ENCODE measurements at regions not wholly inside any gene's neighbourhood (a gene's known extent, or its start where the extent isn't known, plus 50 kb on each side); places are given as distances from the start of the nearest gene placed in this dataset.

GRCh38 chr18:51580580-51580979 lies 383.1 kb upstream of the MEX3C start:
- Histone ChIP-seq H3K4me3 (no peak overlapping the region), H3K36me3 (replicated peaks) (no peaks in the 10 kb centered on the region), H3K4me1 (no peaks in the 10 kb centered on the region), H3K9me3 (no peaks in the 10 kb centered on the region), H3K27me3 (ENCODE audit: low read depth) (no peaks in the 10 kb centered on the region)
- in situ Hi-C loops (cut with MboI; ENCODE audit: low sequenced_read_pairs): no loop called here
- no peak for DNase-seq (ENCODE audit: low spot score in 2 of 2)

- Histone ChIP-seq H3K4me3 (no peak overlapping the region), H3K36me3 (replicated peaks) (no peaks in the 10 kb centered on the region), H3K4me1 (no peaks in the 10 kb centered on the region), H3K27me3 (ENCODE audit: low read depth) (no peaks in the 10 kb centered on the region), H3K9me3 (no peaks in the 10 kb centered on the region)
- in situ Hi-C loops (cut with MboI; ENCODE audit: low sequenced_read_pairs): no loop called here
- DNase-seq (ENCODE audit: low spot score in 2 of 2): no peak
Observed at GRCh38 chr18:51582551-51582950, 385.1 kb upstream of the MEX3C start.

GRCh38 chr18:51588616-51589015 lies 391.1 kb upstream of the MEX3C start:
- Histone ChIP-seq H3K36me3 (replicated peaks) (no peaks in the 10 kb centered on the region), H3K4me3 (no peak overlapping the region), H3K9me3 (no peaks in the 10 kb centered on the region), H3K4me1 (no peaks in the 10 kb centered on the region), H3K27me3 (ENCODE audit: low read depth) (no peaks in the 10 kb centered on the region)
- DNase-seq (ENCODE audit: low spot score in 2 of 2): no peak
- in situ Hi-C loops (cut with MboI; ENCODE audit: low sequenced_read_pairs): no loop called here

- DNase-seq (ENCODE audit: low spot score in 2 of 2): no peak
- Histone ChIP-seq H3K4me1 (no peaks in the 10 kb centered on the region), H3K27me3 (ENCODE audit: low read depth) (no peaks in the 10 kb centered on the region), H3K4me3 (no peak overlapping the region), H3K9me3 (no peaks in the 10 kb centered on the region), H3K36me3 (replicated peaks) (no peaks in the 10 kb centered on the region)
- in situ Hi-C loops (cut with MboI; ENCODE audit: low sequenced_read_pairs): no loop called here
Observed at GRCh38 chr18:51593931-51594330, 396.4 kb upstream of the MEX3C start.

- H3K4me3 ChIP-seq: no peak overlapping the region
- no peak for DNase-seq (ENCODE audit: low spot score in 2 of 2)
- in situ Hi-C loops (cut with MboI; ENCODE audit: low sequenced_read_pairs): no loop called here
Observed at GRCh38 chr18:51603111-51603510, 405.6 kb upstream of the MEX3C start.

GRCh38 chr18:51603551-51603950 lies 406.1 kb upstream of the MEX3C start:
- H3K4me3 ChIP-seq: no peak overlapping the region
- no peak for DNase-seq (ENCODE audit: low spot score in 2 of 2)
- no peaks in the 10 kb centered on the region for H3K9me3 ChIP-seq
- in situ Hi-C loops (cut with MboI; ENCODE audit: low sequenced_read_pairs): no loop called here
- no peaks in the 10 kb centered on the region for H3K27me3 ChIP-seq (ENCODE audit: low read depth)
- H3K36me3 ChIP-seq (replicated peaks): no peaks in the 10 kb centered on the region
- no peaks in the 10 kb centered on the region for H3K4me1 ChIP-seq

More at GRCh38 chr18:51603111-51603510, 405.6 kb upstream of the MEX3C start:
- Histone ChIP-seq H3K4me1 (no peaks in the 10 kb centered on the region), H3K36me3 (replicated peaks) (no peaks in the 10 kb centered on the region), H3K9me3 (no peaks in the 10 kb centered on the region), H3K27me3 (ENCODE audit: low read depth) (no peaks in the 10 kb centered on the region)

GRCh38 chr18:51610481-51610880 lies 413.0 kb upstream of the MEX3C start:
- DNase-seq (ENCODE audit: low spot score in 2 of 2): no peak

GRCh38 chr18:51611326-51611725 lies 413.8 kb upstream of the MEX3C start:
- Histone ChIP-seq H3K36me3 (replicated peaks) (no peaks in the 10 kb centered on the region), H3K27me3 (ENCODE audit: low read depth) (no peaks in the 10 kb centered on the region), H3K4me3 (no peak overlapping the region), H3K9me3 (no peaks in the 10 kb centered on the region), H3K4me1 (no peaks in the 10 kb centered on the region)
- in situ Hi-C loops (cut with MboI; ENCODE audit: low sequenced_read_pairs): no loop called here
- DNase-seq (ENCODE audit: low spot score in 2 of 2): no peak

More at GRCh38 chr18:51610481-51610880, 413.0 kb upstream of the MEX3C start:
- in situ Hi-C loops (cut with MboI; ENCODE audit: low sequenced_read_pairs): no loop called here
- H3K36me3 ChIP-seq (replicated peaks): no peaks in the 10 kb centered on the region
- H3K4me3 ChIP-seq: no peak overlapping the region
- H3K4me1 ChIP-seq: no peaks in the 10 kb centered on the region
- no peaks in the 10 kb centered on the region for H3K27me3 ChIP-seq (ENCODE audit: low read depth)
- no peaks in the 10 kb centered on the region for H3K9me3 ChIP-seq

- Histone ChIP-seq H3K36me3 (replicated peaks) (no peaks in the 10 kb centered on the region), H3K4me1 (no peaks in the 10 kb centered on the region), H3K27me3 (ENCODE audit: low read depth) (no peaks in the 10 kb centered on the region), H3K9me3 (no peaks in the 10 kb centered on the region), H3K4me3 (no peak overlapping the region)
- in situ Hi-C loops (cut with MboI; ENCODE audit: low sequenced_read_pairs): no loop called here
- no peak for DNase-seq (ENCODE audit: low spot score in 2 of 2)
Observed at GRCh38 chr18:51614033-51614432, 416.6 kb upstream of the MEX3C start.

GRCh38 chr18:51614967-51615571 lies 417.6 kb upstream of the MEX3C start:
- no peak for DNase-seq (ENCODE audit: low spot score in 2 of 2)
- no peaks in the 10 kb centered on the region for H3K9me3 ChIP-seq
- H3K36me3 ChIP-seq (replicated peaks): no peaks in the 10 kb centered on the region
- no peaks in the 10 kb centered on the region for H3K27me3 ChIP-seq (ENCODE audit: low read depth)
- in situ Hi-C loops (cut with MboI; ENCODE audit: low sequenced_read_pairs): no loop called here
- no peaks in the 10 kb centered on the region for H3K4me1 ChIP-seq
- no peak overlapping the region for H3K4me3 ChIP-seq

- in situ Hi-C loops (cut with MboI; ENCODE audit: low sequenced_read_pairs): no loop called here
- no peak for DNase-seq (ENCODE audit: low spot score in 2 of 2)
- H3K27me3 ChIP-seq (ENCODE audit: low read depth): no peaks in the 10 kb centered on the region
- H3K36me3 ChIP-seq (replicated peaks): no peaks in the 10 kb centered on the region
- H3K4me1 ChIP-seq: no peaks in the 10 kb centered on the region
- no peak overlapping the region for H3K4me3 ChIP-seq
- no peaks in the 10 kb centered on the region for H3K9me3 ChIP-seq
Observed at GRCh38 chr18:51617167-51617566, 419.7 kb upstream of the MEX3C start.

GRCh38 chr18:51617572-51618260 lies 420.2 kb upstream of the MEX3C start:
- no peaks in the 10 kb centered on the region for H3K4me1 ChIP-seq
- in situ Hi-C loops (cut with MboI; ENCODE audit: low sequenced_read_pairs): no loop called here
- H3K36me3 ChIP-seq (replicated peaks): no peaks in the 10 kb centered on the region
- no peak for DNase-seq (ENCODE audit: low spot score in 2 of 2)
- H3K9me3 ChIP-seq: no peaks in the 10 kb centered on the region
- H3K4me3 ChIP-seq: no peak overlapping the region
- H3K27me3 ChIP-seq (ENCODE audit: low read depth): no peaks in the 10 kb centered on the region

- H3K27me3 ChIP-seq (ENCODE audit: low read depth): no peaks in the 10 kb centered on the region
- H3K4me1 ChIP-seq: no peaks in the 10 kb centered on the region
- in situ Hi-C loops (cut with MboI; ENCODE audit: low sequenced_read_pairs): no loop called here
- no peaks in the 10 kb centered on the region for H3K9me3 ChIP-seq
- no peaks in the 10 kb centered on the region for H3K36me3 ChIP-seq (replicated peaks)
- H3K4me3 ChIP-seq: no peak overlapping the region
- DNase-seq (ENCODE audit: low spot score in 2 of 2): no peak
Observed at GRCh38 chr18:51619283-51619682, 421.8 kb upstream of the MEX3C start.

GRCh38 chr18:51621113-51621863 lies 423.8 kb upstream of the MEX3C start:
- in situ Hi-C loops (cut with MboI; ENCODE audit: low sequenced_read_pairs): no loop called here
- Histone ChIP-seq H3K4me1 (no peaks in the 10 kb centered on the region), H3K27me3 (ENCODE audit: low read depth) (no peaks in the 10 kb centered on the region), H3K9me3 (no peaks in the 10 kb centered on the region), H3K36me3 (replicated peaks) (no peaks in the 10 kb centered on the region), H3K4me3 (no peak overlapping the region)
- peak; percentile 9 to 71 for DNase-seq (ENCODE audit: low spot score in 2 of 2)

Measured in HAP-1 (cell line).